NCI-H510A (cell line): ENCODE measurements at regions not wholly inside any gene's neighbourhood (a gene's known extent, or its start where the extent isn't known, plus 50 kb on each side); places are given as distances from the start of the nearest gene placed in this dataset.
"Not testable (repeated sequence)": the region's sequence is repeated elsewhere in the genome, so short reads cannot be mapped to it uniquely, and the experiment has no call there.

Experiments used
- DNase-seq: peaks from one replicate; lab custom pipeline; 2025; lab: John Stamatoyannopoulos, UW

GRCh38 chr3:191966556-191966955 is 505.6 kb downstream of the PYDC2 start:
- DNase-seq, result no peak

DNA sequence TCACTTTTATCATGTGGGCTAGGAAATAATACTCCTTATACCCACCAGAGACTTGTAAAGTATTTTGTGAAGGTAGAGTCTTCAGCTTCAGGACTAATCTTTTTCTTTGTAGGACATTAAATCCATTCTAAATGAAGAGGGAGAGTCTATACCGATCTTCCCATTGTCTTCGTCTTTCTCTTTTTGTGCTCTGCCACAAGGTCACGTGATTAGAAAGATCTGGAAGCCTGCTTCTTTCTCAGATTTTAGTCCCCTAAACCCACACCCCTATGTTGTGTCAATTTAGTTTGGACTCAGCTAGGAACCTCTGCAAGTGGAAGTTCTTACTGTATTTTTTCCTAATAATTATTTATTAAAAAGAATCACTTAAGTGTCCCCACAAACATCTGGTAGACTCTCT is 507.3 kb downstream of the PYDC2 start:
- DNase-seq, result no peak

- no peak for DNase-seq
Measured at GRCh38 chr3:191972714-191973398, 511.9 kb downstream of the PYDC2 start.

GRCh38 chr3:191973820-191974219 is 512.9 kb downstream of the PYDC2 start:
- DNase-seq, result no peak

DNA sequence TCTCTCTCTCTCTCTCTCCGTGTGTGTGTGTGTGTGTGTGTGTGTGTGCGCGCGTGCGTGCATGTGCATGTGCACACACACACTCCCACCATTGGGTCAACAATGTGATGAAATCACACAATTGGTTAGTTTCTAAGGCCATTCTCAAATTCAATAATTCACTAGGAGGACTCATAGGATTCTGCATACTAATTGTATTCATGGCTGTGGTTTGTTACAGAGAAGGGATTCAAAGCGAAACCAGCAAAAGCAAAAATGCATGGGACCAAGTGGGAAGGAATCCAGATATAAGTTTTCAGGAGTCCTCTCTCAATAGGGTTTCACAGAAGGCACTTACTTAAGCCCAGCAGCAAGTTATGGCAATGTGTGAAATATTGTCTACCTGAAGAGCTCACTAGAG is 515.0 kb downstream of the PYDC2 start:
- no peak for DNase-seq

DNA sequence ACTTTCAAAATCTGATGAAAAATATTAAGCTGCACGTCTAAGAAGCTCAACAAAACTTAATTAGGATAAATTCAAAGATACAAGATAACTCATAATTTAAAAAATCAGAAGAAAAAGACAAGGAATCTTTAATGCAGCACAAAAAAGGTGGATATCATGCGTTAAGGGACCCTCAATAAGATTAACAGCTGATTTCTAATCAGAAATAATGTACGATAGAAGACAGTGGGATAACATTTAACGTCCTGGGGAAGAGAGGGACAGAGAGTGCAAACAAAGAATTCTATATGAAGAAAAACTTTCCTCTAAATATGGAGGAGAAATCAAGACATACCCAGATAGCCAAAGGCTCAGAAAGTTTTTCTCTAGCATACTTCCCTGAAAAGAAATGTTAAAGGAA is 519.5 kb downstream of the PYDC2 start:
- no peak for DNase-seq

DNA sequence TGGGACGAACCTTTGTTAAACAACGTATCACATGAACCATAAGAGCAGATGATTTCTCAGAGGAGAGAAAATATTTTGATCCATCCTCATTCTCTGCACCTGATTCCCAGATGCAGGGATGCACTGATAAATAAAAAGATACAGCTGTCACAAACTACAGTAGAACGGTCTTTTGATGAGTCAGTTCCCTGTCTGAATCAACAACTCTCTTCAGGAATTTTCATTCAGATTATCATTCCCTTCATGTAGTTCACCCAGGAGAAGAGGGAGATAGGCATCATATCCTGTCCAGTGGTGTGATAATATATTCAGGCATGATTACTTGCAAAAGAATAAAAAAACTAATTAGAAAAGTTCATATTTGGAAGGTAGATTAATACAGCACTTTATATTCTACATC is 521.5 kb downstream of the PYDC2 start:
- DNase-seq, result no peak

DNA sequence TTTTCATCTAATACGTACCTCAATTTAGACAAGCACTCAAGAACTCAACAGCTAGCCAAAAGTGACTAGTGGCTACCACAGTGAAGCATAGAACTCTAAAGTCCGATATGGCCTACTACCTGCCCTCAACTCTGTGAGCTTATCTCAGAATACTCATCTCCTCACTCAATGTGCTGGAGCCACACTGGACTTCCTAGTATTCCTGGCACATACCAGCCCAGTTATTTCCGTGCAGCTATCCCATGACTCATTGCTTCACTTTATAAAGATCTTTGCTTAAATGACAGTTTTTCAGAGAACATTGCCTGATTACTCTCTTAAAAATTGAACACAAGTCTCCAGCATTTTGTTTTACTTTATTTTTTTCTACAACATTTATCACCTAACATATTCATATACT is 524.7 kb downstream of the PYDC2 start:
- DNase-seq, result no peak

DNA sequence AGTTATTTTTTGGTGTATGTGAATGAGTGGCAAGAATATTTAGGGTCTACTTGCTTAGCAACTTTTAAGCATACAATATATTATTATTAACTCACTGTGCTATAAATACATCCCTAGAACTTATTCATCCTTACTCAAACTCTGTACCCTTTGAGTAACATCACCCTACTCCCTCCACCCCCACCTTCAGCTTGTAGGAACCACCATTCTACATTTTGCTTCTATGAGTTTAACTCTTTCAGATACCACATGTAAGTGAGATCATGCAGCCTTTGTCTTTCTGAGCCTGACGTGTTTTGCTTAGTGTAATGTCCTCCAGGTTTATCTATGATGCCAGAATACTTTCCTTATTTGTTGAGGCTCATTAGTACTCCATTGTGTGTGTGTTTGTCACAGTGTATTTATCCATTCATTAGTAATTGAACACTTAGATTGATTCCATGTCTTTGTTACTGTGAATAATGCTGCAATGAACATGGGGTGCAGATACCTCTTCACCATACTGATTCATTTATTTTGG is 526.9 kb downstream of the PYDC2 start:
- no peak for DNase-seq

DNA sequence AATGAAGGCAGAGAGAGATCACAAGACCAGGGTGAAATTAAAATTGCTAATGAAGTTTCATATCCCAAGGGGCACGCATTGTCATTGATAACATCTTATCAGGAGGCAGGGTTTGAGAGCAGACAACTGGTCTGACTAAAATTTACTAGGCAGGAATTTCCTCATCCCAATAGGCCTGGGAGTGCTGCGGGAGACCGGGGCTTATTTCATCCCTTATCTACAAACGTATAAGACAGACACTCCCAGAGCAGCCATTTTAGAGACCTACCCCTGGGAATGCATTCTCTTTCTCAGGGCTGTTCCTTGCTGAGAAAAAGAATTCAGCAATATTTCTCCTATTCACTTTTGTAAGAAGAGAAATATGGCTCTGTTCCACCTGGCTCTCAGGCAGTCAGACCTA is 533.0 kb downstream of the PYDC2 start:
- DNase-seq, result not testable (repeated sequence)

GRCh38 chr3:191997093-191997492 is 536.1 kb downstream of the PYDC2 start:
- no peak for DNase-seq

- DNase-seq, result no peak
Measured at GRCh38 chr3:191997579-191998268, 536.8 kb downstream of the PYDC2 start.

GRCh38 chr3:192001218-192001617 is 540.3 kb downstream of the PYDC2 start:
- DNase-seq, result no peak

GRCh38 chr3:192005989-192006388 is 545.0 kb downstream of the PYDC2 start:
- DNase-seq, result no peak

GRCh38 chr3:192009903-192010302 is 548.9 kb downstream of the PYDC2 start:
- DNase-seq, result no peak

GRCh38 chr3:192010490-192010889 is 549.5 kb downstream of the PYDC2 start:
- DNase-seq, result no peak

DNA sequence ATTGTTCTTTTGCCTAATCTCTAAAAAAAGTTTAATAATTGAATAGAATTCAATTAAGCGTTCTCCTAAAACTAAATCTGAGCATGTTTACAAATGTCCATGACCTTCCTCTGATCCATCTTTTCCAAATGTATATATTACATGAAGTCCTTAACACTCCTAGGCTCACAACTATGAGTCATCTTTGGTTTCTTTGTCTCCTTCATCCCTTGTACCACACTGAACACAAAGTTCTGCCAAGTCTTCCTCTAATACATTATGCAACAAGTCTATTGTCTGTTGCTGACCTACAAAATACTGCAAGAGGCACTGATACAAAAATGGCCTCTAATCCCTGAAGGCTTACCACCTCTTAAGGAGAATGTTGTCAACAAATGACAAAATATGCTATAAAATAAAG is 550.2 kb downstream of the PYDC2 start:
- no peak for DNase-seq

DNA sequence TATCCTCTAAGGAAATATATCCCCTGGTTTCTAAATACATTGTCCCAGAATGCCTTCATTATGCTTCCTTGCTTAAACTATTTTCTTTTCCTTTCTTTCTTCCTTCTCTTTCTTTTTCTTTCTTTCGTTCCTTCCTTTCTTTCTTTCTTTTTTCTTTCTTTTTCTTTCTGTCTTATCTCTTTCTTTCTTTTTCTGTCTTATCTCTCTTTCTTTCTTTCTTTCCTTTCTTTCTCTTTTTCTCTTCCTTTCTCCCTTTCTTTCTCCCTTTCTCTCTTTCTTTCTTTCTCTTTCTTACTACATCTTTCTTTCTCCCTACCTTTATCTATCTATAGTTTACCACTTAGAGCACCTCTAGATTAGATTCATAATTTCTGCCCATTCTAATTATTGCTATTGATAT is 552.1 kb downstream of the PYDC2 start:
- no peak for DNase-seq

- no peak for DNase-seq
Measured at GRCh38 chr3:192022412-192022811, 561.4 kb downstream of the PYDC2 start.

GRCh38 chr3:192024751-192025150 is 563.8 kb downstream of the PYDC2 start:
- DNase-seq, result no peak

DNA sequence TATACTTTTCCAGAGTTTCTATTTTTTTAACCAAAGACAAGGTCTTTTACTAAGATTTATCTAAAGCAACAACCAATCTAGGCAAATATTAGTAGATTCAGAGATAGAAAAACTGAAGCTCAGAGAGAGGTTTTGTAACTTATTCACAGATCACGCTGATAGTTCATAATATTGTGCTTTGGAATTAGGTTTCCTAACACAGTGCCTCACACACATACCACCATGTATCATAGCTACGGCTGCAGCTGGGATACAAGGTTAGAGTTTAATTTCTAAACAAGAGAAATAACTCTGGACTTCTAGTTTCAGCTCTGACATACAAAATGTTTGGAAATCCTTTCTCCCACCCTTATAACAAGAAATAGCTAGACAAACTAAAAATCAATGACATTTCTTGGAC is 565.7 kb downstream of the PYDC2 start:
- DNase-seq, result no peak

GRCh38 chr3:192031941-192032340 is 571.0 kb downstream of the PYDC2 start:
- DNase-seq, result no peak

DNA sequence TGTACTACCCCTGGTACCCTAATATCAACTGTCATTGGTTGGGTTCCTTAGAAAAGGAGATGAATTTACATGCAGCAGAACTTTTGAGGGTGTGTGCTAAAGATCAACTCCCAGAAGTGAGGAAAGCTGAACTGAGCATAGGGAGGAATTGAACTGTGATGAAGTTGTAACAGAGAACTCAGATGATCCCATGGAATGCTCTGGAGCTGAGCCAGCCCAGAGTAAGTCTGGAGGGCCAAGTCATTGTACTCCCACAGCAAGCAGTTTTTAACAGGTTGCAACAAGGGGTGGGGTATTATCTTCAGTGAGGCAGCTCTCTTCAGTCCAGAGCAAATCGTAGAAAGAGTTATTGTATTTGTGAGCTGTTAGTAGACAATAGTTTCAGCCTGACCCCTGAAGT is 572.3 kb downstream of the PYDC2 start:
- DNase-seq, result no peak

GRCh38 chr3:192038726-192039125 is 577.8 kb downstream of the PYDC2 start:
- no peak for DNase-seq
